ENCODE measurements at regions not wholly inside any gene's neighbourhood (a gene's known extent, or its start where the extent isn't known, plus 50 kb on each side); places are given as distances from the start of the nearest gene placed in this dataset.
"Not testable (repeated sequence)": the region's sequence is repeated elsewhere in the genome, so short reads cannot be mapped to it uniquely, and the experiment has no call there.

DNA sequence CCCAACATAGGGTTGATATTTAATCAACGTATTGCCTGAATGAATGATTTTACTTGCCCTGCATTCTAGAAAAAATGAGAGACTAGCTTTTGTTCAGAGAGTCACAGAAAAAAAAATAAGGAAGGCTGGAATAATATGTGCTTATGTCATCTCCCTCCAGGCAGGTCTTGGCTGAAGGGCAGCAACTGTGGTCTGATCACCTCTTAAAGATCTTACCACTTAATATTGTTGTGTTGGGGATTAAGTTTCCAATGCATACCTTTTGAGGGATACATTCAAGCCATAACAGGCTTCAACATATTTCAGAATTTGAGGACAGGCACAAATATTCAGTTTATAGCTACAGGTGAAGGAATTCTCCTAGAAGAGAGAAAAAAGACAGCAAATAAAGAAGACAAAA, 157.3 kb upstream of the S1PR3 start:
- no peak overlapping the region for H3K4me3 ChIP-seq (ENCODE audit: low read depth, low read length)
- TF ChIP-seq, protein P1, sequence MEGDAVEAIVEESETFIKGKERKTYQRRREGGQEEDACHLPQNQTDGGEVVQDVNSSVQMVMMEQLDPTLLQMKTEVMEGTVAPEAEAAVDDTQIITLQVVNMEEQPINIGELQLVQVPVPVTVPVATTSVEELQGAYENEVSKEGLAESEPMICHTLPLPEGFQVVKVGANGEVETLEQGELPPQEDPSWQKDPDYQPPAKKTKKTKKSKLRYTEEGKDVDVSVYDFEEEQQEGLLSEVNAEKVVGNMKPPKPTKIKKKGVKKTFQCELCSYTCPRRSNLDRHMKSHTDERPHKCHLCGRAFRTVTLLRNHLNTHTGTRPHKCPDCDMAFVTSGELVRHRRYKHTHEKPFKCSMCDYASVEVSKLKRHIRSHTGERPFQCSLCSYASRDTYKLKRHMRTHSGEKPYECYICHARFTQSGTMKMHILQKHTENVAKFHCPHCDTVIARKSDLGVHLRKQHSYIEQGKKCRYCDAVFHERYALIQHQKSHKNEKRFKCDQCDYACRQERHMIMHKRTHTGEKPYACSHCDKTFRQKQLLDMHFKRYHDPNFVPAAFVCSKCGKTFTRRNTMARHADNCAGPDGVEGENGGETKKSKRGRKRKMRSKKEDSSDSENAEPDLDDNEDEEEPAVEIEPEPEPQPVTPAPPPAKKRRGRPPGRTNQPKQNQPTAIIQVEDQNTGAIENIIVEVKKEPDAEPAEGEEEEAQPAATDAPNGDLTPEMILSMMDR (IDR thresholded peaks at IDR 0.05; ENCODE audit: insufficient read depth, low read depth, low read length, missing control alignments), result no peak
- no peak for DNase-seq (ENCODE audit: low read depth)

DNA sequence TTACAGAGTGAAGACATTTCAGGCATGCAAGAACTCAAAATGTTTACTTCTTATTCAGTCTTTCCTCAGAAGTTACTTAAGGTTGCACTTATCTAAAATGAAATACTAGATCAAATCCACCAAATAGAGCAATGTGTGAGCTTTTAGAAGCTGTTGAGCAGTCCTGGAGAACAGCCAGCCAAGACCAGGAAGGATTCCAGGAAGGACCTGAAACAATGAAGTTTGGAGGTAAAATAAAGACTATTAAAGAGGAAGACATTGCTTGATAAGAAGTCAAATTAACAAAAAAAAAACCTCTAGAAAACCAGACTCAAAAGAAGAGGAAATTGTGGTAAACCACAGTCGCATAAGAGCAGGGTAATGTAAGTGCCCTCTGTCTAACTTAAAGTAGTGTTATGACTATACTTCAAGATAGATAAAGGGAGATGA, 156.2 kb upstream of the S1PR3 start:
- DNase-seq (ENCODE audit: low read depth), result peak; percentile 58
- TF ChIP-seq, protein P1 (IDR thresholded peaks at IDR 0.05; ENCODE audit: insufficient read depth, low read depth, low read length, missing control alignments), result no peak
- H3K4me3 ChIP-seq (ENCODE audit: low read depth, low read length), result no peak overlapping the region

DNA sequence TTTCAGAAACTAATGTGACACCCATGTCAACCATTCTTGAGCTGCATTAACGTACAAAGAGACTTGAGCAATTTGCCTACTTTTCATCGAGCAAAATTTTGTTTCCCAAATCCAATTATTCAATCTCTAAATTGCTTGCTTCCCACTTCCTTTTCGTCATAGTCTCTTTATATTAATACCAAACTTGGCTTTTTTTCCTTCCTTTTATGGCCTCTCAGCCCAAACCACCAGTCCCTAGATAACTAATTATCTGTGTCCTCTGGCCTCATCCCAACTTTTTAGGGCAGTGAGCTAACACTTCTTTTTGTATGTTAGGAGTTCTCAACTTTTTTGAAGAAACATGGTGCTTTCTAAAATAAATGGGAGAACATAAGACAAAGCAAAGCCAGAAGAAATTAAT, 155.5 kb upstream of the S1PR3 start:
- no peak for DNase-seq (ENCODE audit: low read depth)
- H3K4me3 ChIP-seq (ENCODE audit: low read depth, low read length), result no peak overlapping the region
- TF ChIP-seq, protein P1 (IDR thresholded peaks at IDR 0.05; ENCODE audit: insufficient read depth, low read depth, low read length, missing control alignments), result no peak

DNA sequence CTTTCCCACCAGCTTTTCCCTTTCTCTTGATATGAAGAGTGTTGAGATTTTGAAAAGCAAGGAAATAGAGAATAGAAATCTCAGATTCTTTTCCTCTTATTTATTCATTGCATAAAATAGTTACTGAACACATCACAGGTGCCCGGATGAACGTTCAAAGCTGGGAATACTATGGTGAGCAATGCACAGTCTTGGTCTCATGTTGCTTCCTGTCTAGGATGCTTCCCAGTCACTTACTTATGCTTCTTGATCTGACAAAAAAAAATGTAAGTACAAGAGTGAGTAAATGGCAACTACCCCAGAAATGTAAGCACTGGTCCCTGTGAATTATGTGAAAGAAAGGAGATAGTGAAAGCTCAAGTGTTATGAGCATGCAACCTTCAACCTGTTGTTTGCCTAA, 153.5 kb upstream of the S1PR3 start:
- H3K4me3 ChIP-seq (ENCODE audit: low read depth, low read length), result no peak overlapping the region
- DNase-seq (ENCODE audit: low read depth), result no peak
- TF ChIP-seq, protein P1 (IDR thresholded peaks at IDR 0.05; ENCODE audit: insufficient read depth, low read depth, low read length, missing control alignments), result no peak

DNA sequence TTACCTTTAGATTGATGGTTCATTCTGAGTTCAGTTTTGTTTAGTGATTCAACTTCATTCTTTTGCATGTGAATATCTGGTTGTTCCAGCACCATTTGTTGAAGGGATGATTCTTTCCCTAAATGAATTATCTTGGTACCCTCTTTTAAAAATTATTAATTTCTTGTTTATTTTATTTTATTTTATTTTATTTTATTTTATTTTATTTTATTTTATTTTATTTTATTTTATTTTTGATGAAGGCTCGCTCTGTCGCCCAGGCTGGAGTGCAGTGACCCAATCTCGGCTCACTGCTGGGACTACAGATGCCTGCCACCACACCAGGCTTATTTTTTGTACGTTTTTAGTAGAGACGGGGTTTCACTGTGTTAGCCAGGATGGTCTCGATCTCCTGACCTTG, 141.4 kb upstream of the S1PR3 start:
- H3K4me3 ChIP-seq (ENCODE audit: low read depth, low read length); DNase-seq (ENCODE audit: low read depth): not testable (repeated sequence)

DNA sequence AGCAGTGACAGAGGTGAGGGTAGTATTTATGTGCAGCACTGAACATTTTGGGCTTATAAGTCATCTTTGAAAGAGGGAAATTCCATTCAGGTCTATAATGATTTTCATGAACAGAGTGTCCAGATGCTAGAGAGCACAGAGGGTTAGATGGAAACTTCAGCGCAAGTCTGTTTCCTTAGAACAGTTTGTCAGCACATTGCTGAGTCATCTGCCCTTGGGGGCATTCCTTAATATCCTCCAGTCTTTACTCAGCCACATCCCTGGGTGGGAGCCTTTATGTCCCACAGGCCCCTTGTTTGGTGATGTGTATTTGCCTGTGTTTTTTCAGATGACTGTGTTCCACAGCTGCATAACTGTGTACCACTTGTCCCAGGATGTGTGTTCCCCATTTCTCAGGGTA, 138.5 kb upstream of the S1PR3 start:
- no peak overlapping the region for H3K4me3 ChIP-seq (ENCODE audit: low read depth, low read length)
- DNase-seq (ENCODE audit: low read depth), result peak; percentile 6
- TF ChIP-seq, protein P1 (IDR thresholded peaks at IDR 0.05; ENCODE audit: insufficient read depth, low read depth, low read length, missing control alignments), result no peak

DNA sequence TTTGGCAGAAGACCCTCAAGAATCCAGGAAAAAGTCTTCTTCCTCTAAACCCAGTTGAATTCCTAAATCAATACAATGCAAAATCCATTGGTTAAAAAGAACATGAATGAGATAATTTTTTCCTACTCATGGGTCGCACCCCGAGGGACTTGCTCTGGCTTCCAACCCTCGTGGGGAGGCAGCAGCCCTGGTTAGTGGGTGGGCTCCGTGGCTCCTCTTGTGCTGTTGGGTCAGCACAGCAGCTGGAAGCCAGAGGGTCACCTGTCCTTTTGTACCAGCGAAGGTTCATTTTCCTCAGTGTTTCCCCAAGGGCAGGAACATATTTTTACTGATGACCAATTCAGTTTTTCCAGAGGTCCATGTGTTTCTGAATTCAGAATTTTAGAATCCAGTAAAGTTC, 120.6 kb upstream of the S1PR3 start:
- no peak overlapping the region for H3K4me3 ChIP-seq (ENCODE audit: low read depth, low read length)
- TF ChIP-seq, protein P1 (IDR thresholded peaks at IDR 0.05; ENCODE audit: insufficient read depth, low read depth, low read length, missing control alignments), result no peak
- no peak for DNase-seq (ENCODE audit: low read depth)

Measured in GM12865 (cell line).